DMS79 treated with DMSO at 0.1 percent for 48 hours (cell line): ENCODE measurements at regions not wholly inside any gene's neighbourhood (a gene's known extent, or its start where the extent isn't known, plus 50 kb on each side); places are given as distances from the start of the nearest gene placed in this dataset.
A peak's percentile ranks its signal among the peaks of the same experiment; 100 is the strongest.

Source experiments
- DNase-seq: peaks from one replicate; lab custom pipeline; 2025; lab: John Stamatoyannopoulos, UW

DNA sequence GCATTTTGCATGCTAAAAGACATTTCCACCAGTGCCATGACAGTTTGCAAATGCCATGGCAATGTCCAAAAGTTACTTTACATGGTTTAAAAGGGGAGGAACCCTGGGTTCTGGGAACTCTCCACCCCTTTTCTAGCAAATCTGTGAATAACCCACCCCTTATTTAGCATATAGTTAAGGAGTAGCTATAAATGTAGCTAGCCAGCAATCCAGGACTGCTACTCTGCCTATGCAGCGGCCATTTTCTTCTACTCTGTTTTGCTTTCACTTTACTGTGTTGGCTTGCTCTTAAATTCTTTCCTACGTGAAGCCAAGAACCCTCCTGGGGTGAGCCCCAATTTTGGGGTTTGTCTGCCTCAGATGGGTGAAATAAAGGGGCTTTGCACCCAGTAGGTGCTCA lies 141.0 kb downstream of the PTPN11 start:
- no peak for DNase-seq

DNA sequence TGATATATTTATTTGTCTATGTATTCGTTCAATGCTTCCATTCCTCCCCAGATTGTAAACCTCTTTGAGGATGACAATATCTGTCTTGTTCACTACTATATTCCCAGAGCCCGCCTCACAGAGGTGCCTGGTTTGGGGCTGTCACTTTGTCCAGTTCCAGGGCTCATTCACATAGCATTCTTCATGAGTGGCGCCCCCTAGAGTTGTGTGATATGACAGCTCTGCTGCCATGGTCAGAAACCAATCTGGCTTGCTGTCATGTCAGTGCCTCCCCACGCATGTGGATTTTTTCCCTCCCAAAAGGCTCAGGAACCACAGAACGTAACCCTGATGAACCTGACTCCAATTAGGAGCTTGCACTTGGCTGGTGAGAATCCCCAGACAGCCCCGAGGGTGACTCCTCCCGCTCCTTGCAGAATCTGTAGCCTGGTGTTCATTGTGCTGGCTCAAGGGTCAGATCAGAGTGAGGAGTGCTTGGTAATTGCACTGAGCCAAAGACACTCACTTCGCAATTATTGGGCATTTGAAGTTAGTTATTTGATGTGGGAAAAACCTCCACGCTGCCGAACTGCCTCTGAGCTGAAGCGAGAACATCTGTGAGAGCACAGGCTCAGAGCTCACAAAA lies 145.5 kb downstream of the PTPN11 start:
- DNase-seq, result no peak

DNA sequence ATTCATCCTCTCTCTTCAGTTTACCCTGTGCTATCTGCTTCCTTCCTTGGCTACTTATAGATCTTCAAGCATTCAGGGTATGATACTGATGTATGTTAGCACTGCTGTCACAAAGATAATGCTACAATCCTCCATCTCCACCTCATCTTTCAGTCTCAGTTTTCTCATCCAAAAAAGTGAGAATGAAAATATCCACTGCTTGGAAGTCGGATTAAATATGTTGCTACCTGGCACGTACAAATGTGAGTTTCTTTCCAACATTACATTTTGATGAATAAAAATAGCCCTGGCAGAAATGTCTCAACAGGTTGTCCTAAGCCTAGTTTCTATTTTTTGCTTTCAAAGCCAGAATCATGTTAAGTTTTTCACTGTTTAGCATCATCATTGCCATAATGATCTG lies 149.9 kb downstream of the PTPN11 start:
- DNase-seq, result no peak

DNA sequence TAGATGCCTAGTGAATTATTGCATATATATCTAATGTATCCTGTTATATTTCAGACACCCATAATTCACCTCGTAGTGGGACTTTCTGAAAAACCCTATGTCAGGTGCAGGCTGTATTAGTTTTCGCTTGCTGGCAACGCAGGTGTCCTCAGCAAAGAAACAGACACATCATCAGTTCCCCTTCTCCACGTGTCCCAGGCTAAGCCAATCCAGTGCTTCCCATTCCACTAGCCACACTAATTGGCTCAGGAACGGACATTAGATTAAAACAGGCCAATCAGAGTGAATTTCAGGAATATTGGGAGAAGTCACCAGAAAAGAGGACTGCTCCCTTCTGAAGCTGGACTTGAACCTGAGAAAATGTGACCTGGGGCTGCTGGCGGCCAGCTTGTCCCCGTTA lies 151.3 kb downstream of the PTPN11 start:
- no peak for DNase-seq

DNA sequence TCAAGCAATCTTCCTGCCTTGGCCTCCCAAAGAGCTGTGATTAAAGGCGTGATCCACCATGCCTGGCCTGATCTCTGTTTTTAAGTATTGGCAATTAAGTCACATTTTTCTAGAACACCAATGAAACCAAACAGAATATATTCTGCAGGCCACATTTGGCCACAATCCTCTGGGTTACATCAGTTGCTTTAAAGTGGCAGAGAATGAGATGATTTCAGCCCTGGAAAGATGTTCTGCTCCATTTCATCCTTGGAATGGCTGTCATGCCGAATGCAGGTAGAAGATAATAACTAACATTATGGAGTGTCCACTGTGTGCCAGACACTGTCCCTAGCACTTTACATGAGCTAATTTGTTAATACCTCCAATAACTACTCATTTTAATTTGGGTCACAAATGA lies 154.4 kb downstream of the PTPN11 start:
- no peak for DNase-seq

DNA sequence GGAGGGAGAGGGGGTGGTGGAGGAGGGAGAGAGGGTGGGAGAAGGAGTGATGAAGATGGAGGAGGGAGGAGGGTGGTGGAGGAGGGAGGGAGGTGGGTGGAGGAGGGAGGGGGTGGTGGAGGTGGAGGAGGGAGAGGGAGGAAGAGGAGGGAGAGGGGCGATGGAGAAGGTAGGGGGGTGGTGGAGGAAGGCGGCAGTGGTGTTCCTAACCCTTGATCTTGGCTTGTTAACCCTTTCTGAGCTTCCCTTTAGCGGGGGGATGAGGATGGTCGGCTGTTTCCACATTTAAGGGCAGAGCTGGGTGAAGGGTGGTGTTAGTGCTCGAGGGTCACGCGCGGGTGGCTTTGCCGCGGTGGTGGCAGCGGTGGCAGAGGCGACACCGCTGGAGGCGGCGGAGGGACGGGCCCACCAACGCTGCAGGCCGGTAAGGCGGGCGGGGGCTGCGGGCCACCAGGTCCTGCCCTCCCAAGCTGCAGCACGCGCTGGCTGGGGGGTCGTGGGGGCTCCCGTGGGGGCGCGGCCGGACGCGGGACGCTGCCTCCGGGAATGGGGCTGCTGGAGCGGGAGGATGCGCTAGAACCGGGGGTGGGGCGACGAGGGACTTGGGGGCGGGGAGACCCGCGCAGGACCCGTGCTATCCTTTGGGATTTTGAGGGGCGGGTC lies 156.3 kb downstream of the PTPN11 start:
- DNase-seq, result no peak

DNA sequence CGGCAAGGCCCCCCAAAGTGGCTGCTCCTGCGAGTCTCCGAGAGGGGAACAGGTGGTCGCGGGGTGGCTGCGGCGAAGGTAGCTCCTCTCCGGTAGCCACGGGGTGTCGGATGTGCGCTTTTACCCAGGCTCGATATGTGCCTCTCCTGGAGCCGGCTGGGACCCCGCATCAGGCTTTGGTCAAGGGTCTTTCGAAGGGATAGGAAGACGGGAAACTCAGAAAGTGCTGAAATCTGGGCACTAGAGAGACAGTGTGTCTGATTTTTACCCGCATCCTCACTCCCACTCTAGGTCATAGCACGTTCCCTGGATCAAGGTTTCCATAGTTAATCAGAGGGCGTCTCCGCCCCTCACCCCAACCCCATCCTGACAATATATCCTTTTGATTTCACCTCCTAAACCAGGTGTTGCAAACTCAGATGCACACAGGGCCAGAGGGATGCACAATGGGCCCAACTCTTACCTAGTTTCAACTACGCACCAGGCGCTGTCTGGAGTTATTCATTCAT lies 156.9 kb downstream of the PTPN11 start:
- no peak for DNase-seq

DNA sequence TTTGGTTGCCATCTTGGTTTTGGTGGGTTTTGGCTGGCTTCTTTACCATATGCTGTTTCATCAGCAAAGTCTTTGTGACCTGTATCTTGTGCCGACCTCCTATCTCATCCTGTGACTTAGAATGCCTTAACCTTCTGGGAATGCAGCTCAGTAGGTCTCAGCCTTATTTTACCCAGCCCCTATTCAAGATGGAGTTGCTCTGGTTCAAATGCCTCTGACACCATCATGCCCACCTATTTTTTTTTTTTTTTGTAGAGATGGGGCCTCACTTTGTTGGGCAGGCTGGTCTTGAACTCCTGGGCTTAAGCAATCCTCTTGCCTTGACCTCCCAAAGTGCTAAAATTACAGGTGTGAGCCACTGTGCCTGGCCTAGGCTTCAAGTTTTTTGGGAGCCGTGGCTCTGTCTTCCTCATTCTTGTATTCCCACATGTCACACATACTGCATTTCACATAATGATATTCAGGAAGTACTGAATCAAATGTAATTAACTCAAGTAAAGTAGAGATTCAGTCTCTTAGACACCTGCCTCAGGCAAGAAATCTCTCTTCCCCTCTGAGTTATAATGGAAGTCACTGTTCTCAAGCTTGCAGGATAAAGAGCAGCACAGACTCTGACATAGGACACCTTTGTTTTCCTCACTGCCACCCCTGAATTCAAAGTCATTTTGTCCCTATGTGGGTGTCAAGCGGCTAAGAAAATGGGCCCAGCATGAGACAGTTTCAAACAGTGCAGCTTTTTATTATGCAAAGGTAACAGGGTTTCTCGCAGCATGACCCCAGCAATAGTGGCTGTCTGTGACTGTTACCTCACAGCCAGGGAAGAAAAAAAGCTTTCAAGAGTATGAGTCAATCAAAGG lies 159.0 kb downstream of the PTPN11 start:
- DNase-seq, result no peak

DNA sequence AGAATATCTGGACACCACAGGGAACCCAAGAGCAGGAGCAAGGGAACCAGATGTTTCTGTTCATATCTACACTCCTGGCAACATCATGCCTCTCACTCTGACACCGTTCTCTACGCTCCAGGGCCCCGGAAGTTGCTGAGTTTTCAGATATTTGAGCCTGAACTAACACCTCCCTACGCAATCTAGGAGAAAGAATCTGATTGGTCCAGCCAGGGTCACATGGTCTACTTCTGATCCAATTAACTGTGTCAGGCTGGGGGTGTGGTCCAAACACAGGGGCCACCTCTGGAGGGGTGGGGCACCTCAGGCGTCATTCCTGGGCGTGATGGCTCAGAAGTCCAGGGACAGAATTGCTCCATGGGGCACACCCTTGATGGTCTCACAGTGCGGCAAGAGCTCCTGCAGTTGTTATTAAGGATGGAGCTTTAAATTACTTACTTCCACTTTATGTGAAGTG lies 165.5 kb downstream of the PTPN11 start:
- DNase-seq, result no peak

DNA sequence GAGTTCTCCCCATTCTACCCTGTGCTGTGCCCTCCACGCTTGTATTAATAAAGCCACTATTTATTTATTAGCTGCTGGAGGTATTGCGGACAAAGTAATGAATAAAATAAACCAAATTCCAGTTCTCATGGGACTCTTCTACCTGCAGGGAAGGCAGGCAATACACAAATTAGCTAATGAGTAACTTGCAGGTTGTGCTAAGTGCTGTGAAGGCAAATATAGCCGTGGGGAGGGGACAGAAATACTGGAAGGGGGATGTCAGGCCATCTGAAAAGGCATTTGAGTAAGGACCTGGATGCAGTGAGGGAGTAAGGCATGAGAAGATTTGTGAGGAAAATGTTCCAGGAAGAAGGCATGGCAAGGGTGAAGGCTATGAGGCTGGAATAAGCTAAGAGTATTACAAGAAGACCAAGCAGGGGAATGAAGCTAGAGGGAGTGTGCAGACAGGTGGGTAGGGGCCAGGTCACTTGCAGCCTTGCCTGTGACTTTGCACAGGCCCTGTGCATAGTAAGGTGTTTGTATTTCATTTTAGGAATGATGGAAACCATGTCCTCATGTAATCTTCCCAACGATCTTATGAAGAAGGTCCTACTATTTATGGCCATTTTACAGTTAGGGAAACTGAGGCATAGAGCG lies 167.5 kb downstream of the PTPN11 start:
- DNase-seq, result no peak

DNA sequence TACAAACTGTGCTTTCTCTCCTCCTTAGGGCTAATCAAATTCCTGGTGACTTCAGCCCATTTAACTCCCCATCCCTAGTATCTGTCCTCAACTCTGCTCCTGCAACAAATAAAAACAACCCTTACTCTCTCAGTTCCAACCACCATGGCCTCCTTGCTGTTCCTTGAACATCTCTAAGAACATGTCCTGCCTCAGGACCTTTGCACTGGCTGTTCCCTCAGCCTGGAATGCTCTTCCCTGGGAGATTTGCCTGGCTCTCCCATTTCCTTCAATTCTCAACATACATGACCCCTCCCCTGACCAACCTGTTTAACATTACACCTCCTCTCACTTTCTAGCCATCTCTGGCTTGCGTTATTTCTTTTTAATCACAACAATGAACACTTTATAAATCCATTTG lies 170.5 kb downstream of the PTPN11 start:
- DNase-seq, result no peak

DNA sequence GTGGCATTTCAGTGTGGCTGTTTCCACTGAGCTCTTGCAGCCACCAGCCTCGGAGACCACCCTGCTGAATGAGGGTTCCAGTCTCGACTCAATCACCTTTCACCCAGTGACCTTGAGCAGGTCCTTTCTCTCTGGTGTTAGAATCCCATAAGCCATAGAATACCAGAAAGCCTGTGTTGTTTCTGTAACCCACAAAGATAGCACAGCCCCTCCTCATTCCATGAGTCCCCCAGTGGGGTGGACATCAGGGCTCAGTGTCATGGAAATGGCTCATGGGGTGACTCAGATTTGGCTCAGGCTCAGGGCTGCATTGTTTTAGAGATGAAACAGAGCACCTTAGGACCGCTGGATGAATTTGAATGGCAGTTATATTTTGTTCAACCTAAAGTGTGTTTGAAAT lies 171.5 kb downstream of the PTPN11 start:
- no peak for DNase-seq

DNA sequence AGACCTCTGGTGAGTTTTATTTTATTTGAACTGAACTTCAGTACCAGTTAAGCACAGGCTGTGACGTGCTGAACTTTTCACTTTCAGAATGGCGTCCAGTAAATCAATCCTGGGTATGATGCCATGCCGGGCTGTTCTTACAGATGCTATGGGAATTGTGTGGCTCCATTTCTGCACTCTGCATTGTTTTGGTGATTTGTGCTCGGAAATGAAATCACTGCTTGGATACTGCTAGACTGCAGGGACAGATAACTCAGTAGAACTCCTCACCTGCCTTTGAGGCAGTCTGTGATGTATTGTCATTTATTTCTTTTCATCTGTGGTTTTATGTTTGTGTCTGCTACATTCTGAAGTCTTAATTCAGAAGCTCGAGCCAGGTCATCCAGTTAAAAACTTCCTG lies 172.7 kb downstream of the PTPN11 start:
- DNase-seq, result no peak

DNA sequence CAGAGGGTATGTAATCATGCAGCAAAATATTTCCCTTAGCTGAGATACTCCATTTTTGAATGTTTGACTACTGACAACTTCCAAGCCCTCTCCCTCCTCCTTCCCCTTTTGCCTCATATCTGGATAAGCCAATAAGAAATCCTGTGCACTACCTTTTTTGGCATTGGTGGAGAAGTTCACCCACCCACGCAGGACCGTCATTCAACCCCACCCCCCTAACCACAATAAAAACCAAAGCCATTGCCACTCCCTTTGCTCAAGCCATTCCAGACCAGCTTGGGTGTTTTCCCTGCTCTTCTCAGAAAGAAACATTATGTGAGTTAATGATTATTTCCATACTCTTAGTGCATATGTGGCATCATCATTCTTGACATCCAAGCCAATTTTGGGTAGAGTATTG lies 176.7 kb downstream of the PTPN11 start:
- no peak for DNase-seq

DNA sequence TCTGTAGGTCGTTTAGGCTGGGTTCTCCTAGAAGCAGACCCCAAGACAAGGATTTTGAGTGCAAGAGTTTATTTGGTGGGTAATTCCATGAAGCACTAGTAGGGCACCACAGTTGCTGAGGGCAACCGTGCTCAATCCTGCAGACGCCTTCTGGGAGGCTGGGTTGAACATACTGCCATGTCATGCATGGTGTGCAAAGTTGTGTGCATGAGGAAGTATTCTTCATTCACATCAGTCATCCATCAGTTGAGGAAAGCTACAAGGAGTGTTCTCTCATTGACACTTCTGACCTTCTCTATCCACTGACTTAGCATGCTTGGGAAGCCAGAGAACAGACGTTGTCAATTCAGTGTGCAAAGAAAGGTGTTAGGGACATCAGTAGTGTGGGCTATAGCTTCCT lies 179.2 kb downstream of the PTPN11 start:
- no peak for DNase-seq

DNA sequence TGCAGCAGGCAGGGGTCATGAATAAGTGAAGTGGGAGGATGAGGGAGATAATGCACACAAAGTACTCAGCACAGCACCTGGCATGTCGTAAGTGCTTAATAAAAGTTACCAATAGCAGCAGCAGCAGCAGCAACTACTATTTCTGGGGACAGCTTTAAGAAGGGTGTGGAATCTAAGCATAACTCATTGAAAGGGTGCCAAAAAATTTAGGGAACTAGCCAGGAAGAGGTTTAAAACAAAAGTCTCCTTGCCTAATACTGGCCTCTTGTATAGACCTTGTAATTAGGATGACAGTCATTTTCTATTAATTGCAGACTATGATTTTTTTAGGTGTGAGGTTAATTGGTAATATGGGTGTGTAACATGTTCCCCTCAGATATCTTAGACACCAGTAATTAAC lies 179.9 kb downstream of the PTPN11 start:
- no peak for DNase-seq

DNA sequence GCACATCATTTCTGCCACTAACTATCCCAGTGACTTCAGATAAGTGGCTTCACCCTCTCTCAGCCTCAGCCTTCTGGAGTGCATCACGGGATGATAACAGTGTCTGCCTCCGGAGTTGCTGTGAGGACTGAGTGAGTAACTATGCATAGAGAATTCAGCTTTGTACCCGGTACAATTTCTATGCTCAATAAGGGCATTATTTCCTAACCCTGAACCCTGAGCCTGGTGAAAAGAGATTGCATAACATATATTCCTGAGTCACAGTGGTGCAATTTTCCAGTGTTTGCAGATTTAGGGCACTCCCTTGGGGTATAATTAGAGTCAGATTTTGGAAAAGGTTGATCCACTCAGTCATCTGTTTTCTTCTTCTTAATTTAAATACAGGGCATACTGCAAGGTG lies 181.1 kb downstream of the PTPN11 start:
- no peak for DNase-seq

DNA sequence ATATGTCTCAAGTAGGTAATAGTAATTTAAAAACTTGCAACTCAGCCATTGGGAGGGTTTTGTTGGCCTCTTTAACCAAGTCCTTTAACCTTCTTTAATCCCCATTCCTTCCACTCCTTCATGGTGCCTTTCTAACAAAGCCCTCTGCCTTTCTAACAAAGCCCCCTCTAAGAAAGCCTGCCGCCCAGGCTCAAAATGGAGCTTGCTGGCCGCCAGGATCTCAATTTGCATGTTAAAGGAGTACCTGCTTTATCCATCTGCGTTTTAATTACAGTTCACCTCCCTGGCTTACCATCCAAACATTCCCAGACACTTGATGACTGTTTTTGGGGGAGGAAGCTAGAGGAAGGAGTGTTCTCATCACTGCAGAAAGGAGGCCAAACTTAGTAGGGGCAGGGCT lies 183.4 kb downstream of the PTPN11 start:
- DNase-seq, result no peak

DNA sequence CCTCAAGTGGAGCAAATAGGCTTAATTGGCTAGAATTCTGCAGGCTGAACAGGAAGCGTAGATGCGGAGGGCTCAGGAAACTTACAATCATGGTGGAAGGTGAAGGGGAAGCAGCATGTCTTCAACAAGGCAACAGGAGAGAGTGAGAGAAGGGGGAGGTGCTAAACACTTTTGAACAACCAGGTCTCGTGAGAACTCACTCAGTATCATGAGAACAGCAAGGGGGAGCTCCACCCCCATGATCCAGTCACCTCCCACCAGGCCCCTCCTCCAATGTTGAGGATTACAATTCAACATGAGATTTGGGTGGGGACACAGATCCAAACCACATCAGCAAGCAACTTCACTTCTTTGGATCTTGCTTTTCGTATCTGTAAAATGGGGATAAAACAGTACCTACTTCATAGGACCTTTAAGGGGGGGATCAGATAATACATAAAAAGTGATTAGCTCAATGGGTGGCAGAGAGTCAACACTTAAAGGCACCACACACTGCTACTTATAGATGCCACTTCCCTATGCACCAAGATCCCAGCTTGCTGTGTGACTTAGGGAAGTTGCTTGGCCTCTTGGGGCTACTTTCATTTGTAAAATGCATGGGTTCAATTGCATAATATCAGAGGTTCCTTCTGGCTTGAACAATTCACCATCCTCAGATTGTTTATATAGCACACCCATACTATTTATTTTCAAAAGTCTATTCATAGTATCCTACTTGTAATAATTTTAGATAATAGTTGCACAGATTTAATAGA lies 184.8 kb upstream of the RPH3A start:
- DNase-seq, result no peak

DNA sequence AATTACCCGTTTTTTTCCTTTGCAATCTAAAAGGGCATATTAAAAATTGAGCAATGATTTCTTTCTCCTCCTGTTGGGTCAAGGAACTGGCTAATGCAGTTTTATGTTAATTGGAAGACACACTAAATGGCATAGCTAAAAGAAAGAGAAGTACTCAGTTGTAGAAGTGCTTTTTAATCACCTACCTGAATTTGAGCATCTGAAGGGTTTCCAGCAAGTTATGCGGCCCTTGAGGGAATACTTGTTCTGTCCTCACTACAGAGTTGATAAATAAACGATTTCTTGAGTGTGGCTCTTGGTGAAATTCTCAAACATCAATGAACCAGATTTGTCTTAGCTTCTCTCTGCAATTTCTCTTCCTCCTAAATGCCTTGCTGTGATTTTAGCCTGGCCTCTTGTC lies 184.1 kb upstream of the RPH3A start:
- DNase-seq, result peak; percentile 41

DNA sequence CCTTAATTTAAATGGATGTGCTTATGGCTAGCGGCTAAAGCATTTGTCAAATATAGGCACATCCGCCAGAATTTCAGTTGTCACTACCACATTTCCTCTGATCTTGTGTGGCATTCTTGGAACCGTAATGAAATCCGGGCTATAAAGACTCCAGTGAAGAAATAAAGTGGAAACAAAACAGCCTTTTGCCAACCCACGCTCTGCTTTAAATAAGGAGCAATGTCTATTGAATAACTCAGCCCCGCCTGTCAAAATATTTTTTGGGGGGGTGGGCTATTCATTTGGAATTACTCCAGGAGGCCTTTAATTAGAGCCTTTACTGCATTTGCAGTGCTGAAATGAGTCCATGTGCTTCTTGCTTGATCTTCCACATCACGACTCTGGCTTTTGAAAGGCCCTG lies 179.6 kb upstream of the RPH3A start:
- no peak for DNase-seq

DNA sequence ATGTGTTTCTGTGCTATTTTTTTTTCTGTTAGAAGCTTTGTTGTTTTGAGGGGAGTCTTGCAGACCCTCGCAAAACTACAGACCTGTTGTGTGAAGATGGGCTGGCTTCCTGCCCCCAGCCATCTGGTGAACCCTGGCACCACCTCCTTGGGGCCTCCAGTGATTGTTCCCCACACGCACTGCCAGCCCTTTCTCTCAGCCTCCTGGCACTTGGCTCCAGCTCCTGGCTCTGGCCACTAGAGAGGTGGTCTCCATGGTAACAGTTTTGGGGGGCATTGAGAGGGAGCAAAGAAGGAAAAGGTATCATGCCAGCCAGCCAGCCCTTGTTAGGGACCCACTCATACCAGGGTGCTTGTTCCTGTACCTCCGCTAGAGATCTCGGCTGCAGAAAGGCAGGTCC lies 176.4 kb upstream of the RPH3A start:
- no peak for DNase-seq
